Fibroblast of lung (primary cell): ENCODE measurements at regions not wholly inside any gene's neighbourhood (a gene's known extent, or its start where the extent isn't known, plus 50 kb on each side); places are given as distances from the start of the nearest gene placed in this dataset.

Experiments
- DNase-seq, 2 donors: peaks; one replicate each; pipeline versions ENCODE4 v3.0.0 to v3.0.0-alpha.2; 2010; ENCODE audit warnings: low read depth in 2 of 2
- H2AFZ ChIP-seq: 2 replicates; pipeline ENCODE4 v1.5.1; 2012; ENCODE audit warnings: low read length, control low read depth, inconsistent platforms
- H3K27ac ChIP-seq: 2 replicates; pipeline ENCODE4 v1.5.1; 2011; ENCODE audit warnings: low read length, control low read depth; ENCODE audit not compliant: insufficient read depth
- H3K27me3 ChIP-seq: 2 replicates; pipeline ENCODE4 v1.5.1; 2011; ENCODE audit warnings: mild to moderate bottlenecking, low read length; ENCODE audit not compliant: control insufficient read depth, insufficient read depth
- H3K36me3 ChIP-seq: 2 replicates; pipeline ENCODE4 v1.5.1; 2011; ENCODE audit warnings: low read length; ENCODE audit not compliant: control insufficient read depth, insufficient read depth
- H3K4me1 ChIP-seq: 2 replicates; pipeline ENCODE4 v1.5.1; 2011; ENCODE audit warnings: low read length; ENCODE audit not compliant: control insufficient read depth, insufficient read depth; ENCODE audit errors: extremely low read depth
- H3K4me2 ChIP-seq: 2 replicates; pipeline ENCODE4 v1.5.1; 2011; ENCODE audit warnings: low read length, control low read depth; ENCODE audit not compliant: insufficient read depth; ENCODE audit errors: extremely low read depth
- H3K4me3 ChIP-seq, 4 experiments: fragments of 200-600 bp in 1 of 4; sonication (generic) in 1 of 4; replicated peaks in 1 of 4; 2 replicates each; pipeline ENCODE4 v1.5.1; 2011 to 2016; ENCODE audit warnings: low read length in 4 of 4, low read depth in 3 of 4, mild to moderate bottlenecking in 3 of 4, control low read depth in 2 of 4, inconsistent platforms in 1 of 4, mixed read lengths in 1 of 4; ENCODE audit not compliant: insufficient read depth in 1 of 4; ENCODE audit errors: control extremely low read depth in 1 of 4
- H3K79me2 ChIP-seq: 2 replicates; pipeline ENCODE4 v1.5.1; 2012; ENCODE audit warnings: mild to moderate bottlenecking, low read length, inconsistent platforms; ENCODE audit not compliant: control insufficient read depth, insufficient read depth
- H3K9ac ChIP-seq: 2 replicates; pipeline ENCODE4 v1.5.1; 2011; ENCODE audit warnings: mild to moderate bottlenecking, low read length, control low read depth; ENCODE audit not compliant: insufficient read depth
- H3K9me3 ChIP-seq: 2 replicates; pipeline ENCODE4 v1.5.1; 2012; ENCODE audit warnings: low read depth, low read length; ENCODE audit not compliant: control insufficient read depth, insufficient read depth
- H4K20me1 ChIP-seq: 2 replicates; pipeline ENCODE4 v1.5.1; 2011; ENCODE audit warnings: low read length; ENCODE audit not compliant: control insufficient read depth, insufficient read depth; ENCODE audit errors: extremely low read depth
- CTCF ChIP-seq, 2 donors: IDR thresholded peaks in 1 of 2; conservative IDR thresholded peaks in 1 of 2; 1 replicate in 1 of 2; 2 replicates in 1 of 2; pipeline ENCODE4 v1.5.1; 2011 to 2012; ENCODE audit warnings: low read length in 2 of 2, control low read depth in 1 of 2, inconsistent platforms in 1 of 2, low read depth in 1 of 2, mild to moderate bottlenecking in 1 of 2
- EZH2 ChIP-seq: IDR thresholded peaks from 2 replicates; pipeline ENCODE4 v1.5.1; 2012; ENCODE audit warnings: low read length, control low read depth, mild to moderate bottlenecking; ENCODE audit errors: missing control alignments

DNA sequence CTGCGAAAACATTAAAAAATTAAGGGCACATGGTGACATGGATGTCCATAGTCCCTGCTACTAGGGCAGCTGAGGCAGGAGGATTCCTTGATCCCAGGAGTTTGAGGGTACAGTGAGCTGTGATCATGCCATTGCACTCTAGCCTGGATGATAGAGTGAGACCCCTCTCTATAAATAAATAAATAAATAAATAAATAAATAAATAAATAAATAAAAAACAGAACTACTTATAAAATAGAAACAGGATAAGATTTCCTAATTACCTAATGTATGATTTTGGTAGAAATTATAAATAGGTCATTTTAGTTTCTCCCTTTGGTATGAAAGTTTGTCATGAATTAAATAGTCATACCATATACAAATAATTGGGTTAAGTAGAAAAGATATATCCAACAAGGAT, 916.2 kb downstream of the GRIK2 start:
- H3K27me3 ChIP-seq = no peaks in the 10 kb centered on the region
- no peak overlapping the region for H2AFZ ChIP-seq
- H3K79me2 ChIP-seq = no peaks in the 10 kb centered on the region
- TF ChIP-seq CTCF (conservative IDR thresholded peaks at IDR 0.05 in 1 of 2, IDR thresholded peaks at IDR 0.05 in 1 of 2; ENCODE audit: low read depth in 1 of 2, low read length in 2 of 2) = no peak
- H3K27ac ChIP-seq = no peak overlapping the region
- H3K4me2 ChIP-seq = no peak overlapping the region
- H4K20me1 ChIP-seq = no peaks in the 10 kb centered on the region
- H3K9me3 ChIP-seq = no peaks in the 10 kb centered on the region
- no peak overlapping the region for H3K4me3 ChIP-seq
- H3K36me3 ChIP-seq = no peaks in the 10 kb centered on the region
- DNase-seq = no peak
- H3K9ac ChIP-seq = no peak overlapping the region
- no peaks in the 10 kb centered on the region for H3K4me1 ChIP-seq

- H3K79me2 ChIP-seq = no peaks in the 10 kb centered on the region
- no peak for DNase-seq
- H3K27ac ChIP-seq = no peak overlapping the region
- no peak overlapping the region for H3K9ac ChIP-seq
- H3K4me1 ChIP-seq = no peaks in the 10 kb centered on the region
- H2AFZ ChIP-seq = no peak overlapping the region
- H4K20me1 ChIP-seq = no peaks in the 10 kb centered on the region
- TF ChIP-seq CTCF (conservative IDR thresholded peaks at IDR 0.05 in 1 of 2, IDR thresholded peaks at IDR 0.05 in 1 of 2; ENCODE audit: low read depth in 1 of 2, low read length in 2 of 2) = no peak
- no peak for TF ChIP-seq EZH2
- H3K9me3 ChIP-seq = no peaks in the 10 kb centered on the region
- no peaks in the 10 kb centered on the region for H3K27me3 ChIP-seq
- H3K4me3 ChIP-seq = no peak overlapping the region
- H3K4me2 ChIP-seq = no peak overlapping the region
- no peaks in the 10 kb centered on the region for H3K36me3 ChIP-seq
These were observed 906.8 kb downstream of the GRIK2 start for GRCh38 chr6:102300350-102300749.

- no peak for TF ChIP-seq EZH2
- TF ChIP-seq CTCF (conservative IDR thresholded peaks at IDR 0.05 in 1 of 2, IDR thresholded peaks at IDR 0.05 in 1 of 2; ENCODE audit: low read depth in 1 of 2, low read length in 2 of 2) = no peak
- Histone ChIP-seq H2AFZ (no peak overlapping the region), H3K9me3 (no peaks in the 10 kb centered on the region), H3K9ac (no peak overlapping the region), H3K27me3 (no peaks in the 10 kb centered on the region), H3K4me1 (no peaks in the 10 kb centered on the region), H3K27ac (no peak overlapping the region), H4K20me1 (no peaks in the 10 kb centered on the region), H3K79me2 (no peaks in the 10 kb centered on the region), H3K4me2 (no peak overlapping the region), H3K4me3 (no peak overlapping the region), H3K36me3 (no peaks in the 10 kb centered on the region)
- DNase-seq = no peak
These were observed 904.5 kb downstream of the GRIK2 start for GRCh38 chr6:102298051-102298450.
